ENCODE measurements at regions not wholly inside any gene's neighbourhood (a gene's known extent, or its start where the extent isn't known, plus 50 kb on each side); places are given as distances from the start of the nearest gene placed in this dataset.

DNA sequence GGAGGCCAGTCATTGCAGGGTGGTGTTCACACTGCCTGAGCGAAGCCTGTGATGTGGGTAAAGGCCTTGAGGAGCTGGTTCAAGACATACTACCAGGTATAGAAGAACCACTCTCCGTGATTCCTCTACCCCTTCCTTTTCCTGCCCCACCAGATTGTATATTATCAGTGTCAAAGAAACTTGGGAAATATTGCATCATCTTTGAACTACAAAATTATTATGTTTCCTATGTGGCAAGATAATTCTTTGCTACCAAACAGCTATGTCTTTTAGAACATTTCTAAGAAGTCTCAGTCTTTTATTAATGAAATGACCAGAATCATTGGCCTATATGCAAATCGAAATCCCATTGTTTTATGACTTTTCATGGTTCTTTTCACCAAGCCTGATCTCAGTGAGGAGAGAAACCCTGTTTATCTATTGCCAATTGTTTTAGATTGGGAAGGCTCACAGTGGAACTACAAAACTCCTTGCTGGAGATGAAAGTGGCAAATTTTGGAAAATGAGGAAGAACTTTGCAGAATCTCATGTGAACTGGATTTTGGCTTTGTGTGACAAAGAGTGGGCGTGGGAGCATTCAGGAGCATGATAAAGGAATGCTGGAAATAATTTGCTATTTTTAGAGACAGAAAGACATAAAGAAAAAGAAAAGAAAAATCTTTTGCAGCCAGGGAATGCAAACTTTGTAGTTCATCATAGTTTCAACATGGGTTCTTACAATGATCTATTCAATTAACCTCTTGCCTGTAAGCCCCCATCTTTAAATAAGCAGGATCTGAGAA, 286.9 kb downstream of the INSIG2 start:
- TF ChIP-seq EGR1 (IDR thresholded peaks at IDR 0.05; ENCODE audit: borderline replicate concordance in 1 of 2, low read depth in 2 of 2, low read length in 2 of 2) (no peak), TCF7 (IDR thresholded peaks at IDR 0.05; ENCODE audit: borderline replicate concordance) (no peak), POLR2AphosphoS2 (IDR thresholded peaks at IDR 0.05; ENCODE audit: low read depth, low read length) (no peak), SIN3A (IDR thresholded peaks at IDR 0.05; ENCODE audit: low read depth, low read length) (no peak)
- TF ChIP-seq, protein P1, sequence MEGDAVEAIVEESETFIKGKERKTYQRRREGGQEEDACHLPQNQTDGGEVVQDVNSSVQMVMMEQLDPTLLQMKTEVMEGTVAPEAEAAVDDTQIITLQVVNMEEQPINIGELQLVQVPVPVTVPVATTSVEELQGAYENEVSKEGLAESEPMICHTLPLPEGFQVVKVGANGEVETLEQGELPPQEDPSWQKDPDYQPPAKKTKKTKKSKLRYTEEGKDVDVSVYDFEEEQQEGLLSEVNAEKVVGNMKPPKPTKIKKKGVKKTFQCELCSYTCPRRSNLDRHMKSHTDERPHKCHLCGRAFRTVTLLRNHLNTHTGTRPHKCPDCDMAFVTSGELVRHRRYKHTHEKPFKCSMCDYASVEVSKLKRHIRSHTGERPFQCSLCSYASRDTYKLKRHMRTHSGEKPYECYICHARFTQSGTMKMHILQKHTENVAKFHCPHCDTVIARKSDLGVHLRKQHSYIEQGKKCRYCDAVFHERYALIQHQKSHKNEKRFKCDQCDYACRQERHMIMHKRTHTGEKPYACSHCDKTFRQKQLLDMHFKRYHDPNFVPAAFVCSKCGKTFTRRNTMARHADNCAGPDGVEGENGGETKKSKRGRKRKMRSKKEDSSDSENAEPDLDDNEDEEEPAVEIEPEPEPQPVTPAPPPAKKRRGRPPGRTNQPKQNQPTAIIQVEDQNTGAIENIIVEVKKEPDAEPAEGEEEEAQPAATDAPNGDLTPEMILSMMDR (IDR thresholded peaks at IDR 0.05 in 2 of 3, conservative IDR thresholded peaks at IDR 0.05 in 1 of 3; ENCODE audit: control insufficient read depth in 2 of 3, extremely low read depth in 1 of 3, insufficient read depth in 1 of 3, low read depth in 3 of 3, low read length in 3 of 3) = no peak
- TF ChIP-seq, protein P2, sequence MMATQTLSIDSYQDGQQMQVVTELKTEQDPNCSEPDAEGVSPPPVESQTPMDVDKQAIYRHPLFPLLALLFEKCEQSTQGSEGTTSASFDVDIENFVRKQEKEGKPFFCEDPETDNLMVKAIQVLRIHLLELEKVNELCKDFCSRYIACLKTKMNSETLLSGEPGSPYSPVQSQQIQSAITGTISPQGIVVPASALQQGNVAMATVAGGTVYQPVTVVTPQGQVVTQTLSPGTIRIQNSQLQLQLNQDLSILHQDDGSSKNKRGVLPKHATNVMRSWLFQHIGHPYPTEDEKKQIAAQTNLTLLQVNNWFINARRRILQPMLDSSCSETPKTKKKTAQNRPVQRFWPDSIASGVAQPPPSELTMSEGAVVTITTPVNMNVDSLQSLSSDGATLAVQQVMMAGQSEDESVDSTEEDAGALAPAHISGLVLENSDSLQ (IDR thresholded peaks at IDR 0.05) = no peak

Data from GM12878 (cell line).